A673 (cell line): ENCODE measurements at regions not wholly inside any gene's neighbourhood (a gene's known extent, or its start where the extent isn't known, plus 50 kb on each side); places are given as distances from the start of the nearest gene placed in this dataset.

Experiments used
- BruUV-seq: library from RNA; stranded (reverse); fragments of 400-500 nt; replicated peaks from 2 replicates; lab custom pipeline; 2021; lab: Mats Ljungman, UMichigan
- CTCF ChIA-PET: fragments of 300-600 bp; sonication (Branson Sonifier 250); formaldehyde crosslinking; loops from one replicate; lab custom pipeline; 2022; ENCODE audit warnings: antibody characterized with exemption; lab: Charles Lee
- POLR2A ChIA-PET: fragments of 300-600 bp; sonication (Branson Sonifier 250); formaldehyde crosslinking; loops from one replicate; lab custom pipeline; 2022; ENCODE audit warnings: antibody characterized with exemption; ENCODE audit not compliant: low non-redundant PET; lab: Charles Lee
- DNase-seq: peaks from one replicate; pipeline ENCODE4 v3.0.0-alpha.2; 2015; ENCODE audit warnings: low spot score
- H3K27ac ChIP-seq: fragments of 200-600 bp; sonication (generic); 2 replicates; pipeline ENCODE4 v1.5.1; 2016; ENCODE audit warnings: mixed run types, low read depth, mild to moderate bottlenecking, mixed read lengths, antibody characterized with exemption, low read length; ENCODE audit not compliant: poor library complexity, severe bottlenecking
- H3K27me3 ChIP-seq: fragments of 200-600 bp; sonication (generic); replicated peaks from 2 replicates; pipeline ENCODE4 v1.6.1; 2017; ENCODE audit warnings: mixed run types, low read depth, mild to moderate bottlenecking, mixed read lengths, antibody characterized with exemption, low read length; ENCODE audit not compliant: insufficient read depth, poor library complexity
- H3K36me3 ChIP-seq: fragments of 200-600 bp; sonication (generic); 2 replicates; pipeline ENCODE4 v1.6.1; 2016; ENCODE audit warnings: mixed run types, mild to moderate bottlenecking, mixed read lengths, antibody characterized with exemption, low read length; ENCODE audit not compliant: insufficient read depth, poor library complexity, severe bottlenecking
- H3K4me1 ChIP-seq: fragments of 200-600 bp; sonication (generic); 2 replicates; pipeline ENCODE4 v1.6.1; 2017; ENCODE audit warnings: mixed run types, mild to moderate bottlenecking, mixed read lengths, antibody characterized with exemption, low read length; ENCODE audit not compliant: insufficient read depth, poor library complexity, severe bottlenecking
- H3K4me3 ChIP-seq: fragments of 200-600 bp; sonication (generic); 2 replicates; pipeline ENCODE4 v1.5.1; 2016; ENCODE audit warnings: low read depth, mixed run types, mild to moderate bottlenecking, mixed read lengths, low read length; ENCODE audit not compliant: poor library complexity, severe bottlenecking
- H3K9me3 ChIP-seq: fragments of 200-600 bp; sonication (generic); 2 replicates; pipeline ENCODE4 v1.6.1; 2016; ENCODE audit warnings: mixed run types, low read depth, mild to moderate bottlenecking, mixed read lengths, antibody characterized with exemption, low read length; ENCODE audit not compliant: poor library complexity, severe bottlenecking
- EZH2 ChIP-seq: fragments of 200-600 bp; sonication (generic); IDR thresholded peaks from 2 replicates; pipeline ENCODE4 v1.6.1; 2017; ENCODE audit warnings: borderline replicate concordance, low read depth, mild to moderate bottlenecking, mixed read lengths, antibody characterized with exemption, low read length; ENCODE audit not compliant: poor library complexity, severe bottlenecking
- intact Hi-C: fragments of 100-400 bp; cut with micrococcal nuclease; formaldehyde crosslinking; loops from one replicate; pipeline ENCODE4 v1.10.0; 2022; ENCODE audit not compliant: unreplicated experiment
- TF ChIP-seq, protein P1 (sequence below): fragments of 300-800, 200-600 bp; sonication (generic); conservative IDR thresholded peaks from 2 replicates; pipeline ENCODE4 v1.5.1; 2017; ENCODE audit warnings: low read depth, mild to moderate bottlenecking, antibody characterized with exemption, low read length, moderate library complexity, mixed read lengths

GRCh38 chr15:93707751-93708150 lies 523.6 kb upstream of the MCTP2 start:
- intact Hi-C loops, result no loop called here
- no peak for DNase-seq
- Histone ChIP-seq H3K27ac (no peak overlapping the region), H3K4me3 (no peak overlapping the region), H3K27me3 (no peaks in the 10 kb centered on the region), H3K4me1 (peaks cover 3% of the 10 kb centered on the region), H3K36me3 (no peaks in the 10 kb centered on the region), H3K9me3 (no peaks in the 10 kb centered on the region)
- CTCF ChIA-PET, result no interaction called here
- POLR2A ChIA-PET, result no interaction called here
- no peak for TF ChIP-seq EZH2
- TF ChIP-seq, protein P1, sequence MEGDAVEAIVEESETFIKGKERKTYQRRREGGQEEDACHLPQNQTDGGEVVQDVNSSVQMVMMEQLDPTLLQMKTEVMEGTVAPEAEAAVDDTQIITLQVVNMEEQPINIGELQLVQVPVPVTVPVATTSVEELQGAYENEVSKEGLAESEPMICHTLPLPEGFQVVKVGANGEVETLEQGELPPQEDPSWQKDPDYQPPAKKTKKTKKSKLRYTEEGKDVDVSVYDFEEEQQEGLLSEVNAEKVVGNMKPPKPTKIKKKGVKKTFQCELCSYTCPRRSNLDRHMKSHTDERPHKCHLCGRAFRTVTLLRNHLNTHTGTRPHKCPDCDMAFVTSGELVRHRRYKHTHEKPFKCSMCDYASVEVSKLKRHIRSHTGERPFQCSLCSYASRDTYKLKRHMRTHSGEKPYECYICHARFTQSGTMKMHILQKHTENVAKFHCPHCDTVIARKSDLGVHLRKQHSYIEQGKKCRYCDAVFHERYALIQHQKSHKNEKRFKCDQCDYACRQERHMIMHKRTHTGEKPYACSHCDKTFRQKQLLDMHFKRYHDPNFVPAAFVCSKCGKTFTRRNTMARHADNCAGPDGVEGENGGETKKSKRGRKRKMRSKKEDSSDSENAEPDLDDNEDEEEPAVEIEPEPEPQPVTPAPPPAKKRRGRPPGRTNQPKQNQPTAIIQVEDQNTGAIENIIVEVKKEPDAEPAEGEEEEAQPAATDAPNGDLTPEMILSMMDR, result no peak
- BruUV-seq, result no TSS peak

DNA sequence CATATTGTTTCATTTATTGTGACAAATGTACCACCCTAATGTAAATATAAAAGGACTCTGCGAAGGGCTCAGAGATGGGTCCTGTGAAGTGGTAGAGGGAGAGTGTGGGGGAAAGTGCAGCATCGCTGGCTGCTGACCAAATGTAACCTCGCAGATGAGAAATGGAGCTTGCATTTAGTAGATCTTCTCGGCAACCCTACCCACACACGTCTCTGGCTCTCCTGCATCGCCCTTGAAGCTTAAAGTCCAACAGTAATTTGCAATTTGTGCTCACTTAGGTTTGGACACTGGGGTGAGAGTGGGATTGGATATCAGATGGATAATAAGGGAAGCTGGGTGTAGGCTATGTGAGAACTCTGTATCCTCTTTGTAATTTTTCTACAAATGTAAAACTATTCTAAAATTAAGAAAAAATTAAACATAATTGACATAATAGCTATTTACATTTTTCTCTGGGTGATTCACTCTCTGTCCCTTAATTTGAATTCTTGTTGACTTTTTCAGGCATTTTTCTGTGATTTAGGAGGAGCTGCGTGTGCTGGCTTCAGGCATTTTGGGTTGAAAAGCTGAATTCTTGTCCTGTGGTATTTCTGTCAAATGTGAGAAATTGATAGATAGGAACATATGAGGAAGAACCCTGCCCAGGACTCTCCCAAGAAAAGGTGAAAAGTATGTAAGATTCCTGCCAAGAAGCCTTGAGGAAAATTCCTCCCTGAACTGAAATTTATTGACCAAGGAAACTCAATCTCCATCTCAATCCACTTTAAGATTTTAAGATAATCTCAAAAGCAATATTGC lies 524.7 kb upstream of the MCTP2 start:
- H3K9me3 ChIP-seq, result no peaks in the 10 kb centered on the region
- peaks cover 3% of the 10 kb centered on the region for H3K4me1 ChIP-seq
- intact Hi-C loops, result no loop called here
- TF ChIP-seq EZH2, result no peak
- TF ChIP-seq, protein P1, result no peak
- no TSS peak for BruUV-seq
- H3K4me3 ChIP-seq, result no peak overlapping the region
- H3K27me3 ChIP-seq, result no peaks in the 10 kb centered on the region
- ChIA-PET POLR2A (no interaction called here), CTCF (no interaction called here)
- no peak for DNase-seq
- no peaks in the 10 kb centered on the region for H3K36me3 ChIP-seq
- no peak overlapping the region for H3K27ac ChIP-seq

- peaks cover 3% of the 10 kb centered on the region for H3K4me1 ChIP-seq
- no peak for DNase-seq
- H3K27me3 ChIP-seq, result no peaks in the 10 kb centered on the region
- POLR2A ChIA-PET, result no interaction called here
- H3K36me3 ChIP-seq, result no peaks in the 10 kb centered on the region
- no peaks in the 10 kb centered on the region for H3K9me3 ChIP-seq
- intact Hi-C loops, result no loop called here
- no peak overlapping the region for H3K27ac ChIP-seq
- no peak for TF ChIP-seq EZH2
- TF ChIP-seq, protein P1, result no peak
- H3K4me3 ChIP-seq, result no peak overlapping the region
- no TSS peak for BruUV-seq
- CTCF ChIA-PET, result no interaction called here
These were observed 525.5 kb upstream of the MCTP2 start for GRCh38 chr15:93705753-93706455.
